SK-N-SH (cell line): ENCODE measurements at regions not wholly inside any gene's neighbourhood (a gene's known extent, or its start where the extent isn't known, plus 50 kb on each side); places are given as distances from the start of the nearest gene placed in this dataset.

ENCODE experiments used
- CTCF ChIA-PET: fragments of 300-600, 350-600 bp; formaldehyde crosslinking; extraction: SDS; loops from one replicate; lab custom pipeline; 2021; lab: Yijun Ruan, JAX
- POLR2A ChIA-PET: fragments of 350-600 bp; sonication (Branson Sonifier 250); formaldehyde crosslinking; extraction: SDS; loops from one replicate; lab custom pipeline; 2020; ENCODE audit warnings: antibody characterized with exemption, inconsistent platforms; lab: Yijun Ruan, JAX
- DNase-seq: peaks from one replicate; pipeline ENCODE4 v3.0.0; 2012
- H2AFZ ChIP-seq: fragments of 200-600 bp; sonication (generic); 2 replicates; pipeline ENCODE4 v1.8.1; 2016; ENCODE audit warnings: antibody characterized with exemption, mild to moderate bottlenecking, low read depth
- H3F3A ChIP-seq: fragments of 200-600 bp; sonication (generic); replicated peaks from 2 replicates; pipeline ENCODE3; 2016; ENCODE audit warnings: antibody characterized with exemption, mild to moderate bottlenecking; ENCODE audit not compliant: insufficient read depth
- H3K27ac ChIP-seq, 2 experiments: fragments of 200-500 bp in 1 of 2; fragments of 200-600 bp in 1 of 2; sonication (Bioruptor generic) in 1 of 2; sonication (generic), shearing (Covaris generic) in 1 of 2; 2 replicates each; pipeline versions ENCODE4 v1.5.1 to v1.6.1; 2014 to 2016; ENCODE audit warnings: low read depth in 2 of 2, inconsistent platforms in 1 of 2, low read length in 1 of 2, mild to moderate bottlenecking in 1 of 2, mixed read lengths in 1 of 2
- H3K27me3 ChIP-seq: fragments of 200-600 bp; sonication (generic), shearing (Covaris generic); 2 replicates; pipeline ENCODE4 v1.6.1; 2016; ENCODE audit warnings: mixed run types; ENCODE audit not compliant: insufficient read depth
- H3K36me3 ChIP-seq, 2 experiments: fragments of 200-500 bp in 1 of 2; fragments of 200-600 bp in 1 of 2; sonication (Bioruptor generic) in 1 of 2; sonication (generic) in 1 of 2; replicated peaks in 1 of 2; 2 replicates each; pipeline versions ENCODE3 to v1.5.1; 2014 to 2016; ENCODE audit warnings: low read length in 1 of 2, mild to moderate bottlenecking in 1 of 2; ENCODE audit not compliant: insufficient read depth in 2 of 2, control insufficient read depth in 1 of 2
- H3K4me1 ChIP-seq, 2 experiments: fragments of 200-500 bp in 1 of 2; fragments of 200-600 bp in 1 of 2; sonication (Bioruptor generic) in 1 of 2; sonication (generic), shearing (Covaris generic) in 1 of 2; 2 replicates each; pipeline versions ENCODE4 v1.5.1 to v1.6.1; 2014 to 2016; ENCODE audit warnings: low read depth in 1 of 2, low read length in 1 of 2, mixed run types in 1 of 2; ENCODE audit not compliant: insufficient read depth in 2 of 2, control insufficient read depth in 1 of 2
- H3K4me2 ChIP-seq: fragments of 200-600 bp; sonication (generic), shearing (Covaris generic); 2 replicates; pipeline ENCODE4 v1.6.1; 2017; ENCODE audit warnings: mixed run types
- H3K4me3 ChIP-seq, 2 experiments: fragments of 200-500 bp in 1 of 2; fragments of 200-600 bp in 1 of 2; sonication (Bioruptor generic) in 1 of 2; sonication (generic), shearing (Covaris generic) in 1 of 2; 2 replicates each; pipeline versions ENCODE4 v1.5.1 to v1.8.1; 2014 to 2016; ENCODE audit warnings: low read depth in 2 of 2, inconsistent platforms in 1 of 2, low read length in 1 of 2, mild to moderate bottlenecking in 1 of 2, mixed read lengths in 1 of 2, moderate library complexity in 1 of 2
- H3K79me2 ChIP-seq: fragments of 200-600 bp; sonication (generic); 2 replicates; pipeline ENCODE4 v1.8.1; 2017; ENCODE audit warnings: mild to moderate bottlenecking; ENCODE audit not compliant: insufficient read depth
- H3K9ac ChIP-seq: fragments of 200-600 bp; sonication (generic); 2 replicates; pipeline ENCODE4 v1.6.1; 2017; ENCODE audit warnings: mixed run types
- H3K9me2 ChIP-seq: fragments of 200-600 bp; sonication (generic); 2 replicates; pipeline ENCODE4 v1.6.1; 2017; ENCODE audit warnings: mixed run types
- H3K9me3 ChIP-seq: fragments of 200-600 bp; sonication (generic); 2 replicates; pipeline ENCODE4 v1.6.1; 2017; ENCODE audit warnings: mixed run types, mild to moderate bottlenecking, moderate library complexity
- H4K20me1 ChIP-seq: fragments of 200-600 bp; sonication (generic); 2 replicates; pipeline ENCODE4 v1.6.1; 2017; ENCODE audit warnings: mild to moderate bottlenecking, mixed run types; ENCODE audit not compliant: insufficient read depth
- CHD2 ChIP-seq: fragments of 150-350 bp; IDR thresholded peaks from 2 replicates; pipeline ENCODE4 v1.6.1; 2018; ENCODE audit warnings: low read length; ENCODE audit not compliant: partially characterized antibody
- CTCF ChIP-seq: fragments of 200-600 bp; sonication (generic); IDR thresholded peaks from 2 replicates; pipeline ENCODE4 v1.6.1; 2017; ENCODE audit warnings: antibody characterized with exemption, mild to moderate bottlenecking, moderate library complexity
- FOSL2 ChIP-seq: IDR thresholded peaks from 2 replicates; pipeline ENCODE4 v1.4.0; 2012; ENCODE audit warnings: low read depth, mild to moderate bottlenecking, moderate library complexity, borderline replicate concordance
- GABPA ChIP-seq: IDR thresholded peaks from 2 replicates; pipeline ENCODE4 v1.4.0; 2012; ENCODE audit warnings: low read depth, mild to moderate bottlenecking
- GATA2 ChIP-seq: sonication (generic); formaldehyde crosslinking; IDR thresholded peaks from 2 replicates; pipeline ENCODE4 v1.5.0; 2020; ENCODE audit warnings: mild to moderate bottlenecking, missing genetic modification reagents
- MAX ChIP-seq: IDR thresholded peaks from 2 replicates; pipeline ENCODE4 v1.4.0; 2012; ENCODE audit warnings: low read depth
- MXI1 ChIP-seq: IDR thresholded peaks from 2 replicates; pipeline ENCODE4 v1.6.1; 2012; ENCODE audit warnings: mild to moderate bottlenecking, low read depth, low read length, improper control_type of control experiment
- PBX3 ChIP-seq: IDR thresholded peaks from 2 replicates; pipeline ENCODE4; 2012
- POLR2AphosphoS5 ChIP-seq: IDR thresholded peaks from 2 replicates; pipeline ENCODE4 v1.6.1; 2012; ENCODE audit warnings: low read depth, low read length
- YY1 ChIP-seq: IDR thresholded peaks from 2 replicates; pipeline ENCODE4 v1.4.0; 2012; ENCODE audit warnings: low read depth, mild to moderate bottlenecking
- WGBS: methylation state at CpG from one replicate; pipeline ENCODE4 v1.1.6; 2017; ENCODE audit warnings: low lambda C conversion rate; 5-methylcytosine and 5-hydroxymethylcytosine counted together
- TF ChIP-seq, protein P1 (sequence below): IDR thresholded peaks from 2 replicates; pipeline ENCODE4 v1.4.0; 2012; ENCODE audit warnings: low read depth, borderline replicate concordance
- TF ChIP-seq, protein P2 (sequence below): IDR thresholded peaks from 2 replicates; pipeline ENCODE4 v1.4.0; 2012; ENCODE audit warnings: low read depth, borderline replicate concordance

GRCh38 chr4:181991369-181992108 is 251.7 kb upstream of the TENM3 start (continued):
- TF ChIP-seq, protein P1, sequence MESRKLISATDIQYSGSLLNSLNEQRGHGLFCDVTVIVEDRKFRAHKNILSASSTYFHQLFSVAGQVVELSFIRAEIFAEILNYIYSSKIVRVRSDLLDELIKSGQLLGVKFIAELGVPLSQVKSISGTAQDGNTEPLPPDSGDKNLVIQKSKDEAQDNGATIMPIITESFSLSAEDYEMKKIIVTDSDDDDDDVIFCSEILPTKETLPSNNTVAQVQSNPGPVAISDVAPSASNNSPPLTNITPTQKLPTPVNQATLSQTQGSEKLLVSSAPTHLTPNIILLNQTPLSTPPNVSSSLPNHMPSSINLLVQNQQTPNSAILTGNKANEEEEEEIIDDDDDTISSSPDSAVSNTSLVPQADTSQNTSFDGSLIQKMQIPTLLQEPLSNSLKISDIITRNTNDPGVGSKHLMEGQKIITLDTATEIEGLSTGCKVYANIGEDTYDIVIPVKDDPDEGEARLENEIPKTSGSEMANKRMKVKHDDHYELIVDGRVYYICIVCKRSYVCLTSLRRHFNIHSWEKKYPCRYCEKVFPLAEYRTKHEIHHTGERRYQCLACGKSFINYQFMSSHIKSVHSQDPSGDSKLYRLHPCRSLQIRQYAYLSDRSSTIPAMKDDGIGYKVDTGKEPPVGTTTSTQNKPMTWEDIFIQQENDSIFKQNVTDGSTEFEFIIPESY: no peak
- TF ChIP-seq FOSL2: no peak
- no peak for TF ChIP-seq CHD2
- no peak for TF ChIP-seq PBX3
- no peak for TF ChIP-seq MAX
- TF ChIP-seq GATA2 (CRISPR knock-in tag): no peak
- no peak for TF ChIP-seq MXI1
- TF ChIP-seq GABPA: no peak
- no peak for TF ChIP-seq POLR2AphosphoS5
- TF ChIP-seq, protein P2, sequence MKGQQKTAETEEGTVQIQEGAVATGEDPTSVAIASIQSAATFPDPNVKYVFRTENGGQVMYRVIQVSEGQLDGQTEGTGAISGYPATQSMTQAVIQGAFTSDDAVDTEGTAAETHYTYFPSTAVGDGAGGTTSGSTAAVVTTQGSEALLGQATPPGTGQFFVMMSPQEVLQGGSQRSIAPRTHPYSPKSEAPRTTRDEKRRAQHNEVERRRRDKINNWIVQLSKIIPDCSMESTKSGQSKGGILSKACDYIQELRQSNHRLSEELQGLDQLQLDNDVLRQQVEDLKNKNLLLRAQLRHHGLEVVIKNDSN: no peak

- no peak overlapping the region for H3K27ac ChIP-seq
- 66% methylated on average over 5 of the region's 5 CpGs for WGBS
- no peak overlapping the region for H3K9ac ChIP-seq
- no peak overlapping the region for H2AFZ ChIP-seq
- ChIA-PET POLR2A (no interaction called here), CTCF (interaction anchor here (0.5 kb wide), 1 partner anchor 1266 kb away, joined by 3 read pairs; no protein-coding TSS in a partner anchor)
- H3F3A ChIP-seq: no peaks in the 10 kb centered on the region
- DNase-seq: no peak
- no peaks in the 10 kb centered on the region for H4K20me1 ChIP-seq
- no peak overlapping the region for H3K4me2 ChIP-seq
- no peaks in the 10 kb centered on the region for H3K79me2 ChIP-seq
- no peaks in the 10 kb centered on the region for H3K27me3 ChIP-seq
- no peaks in the 10 kb centered on the region for H3K9me2 ChIP-seq
- H3K9me3 ChIP-seq: no peaks in the 10 kb centered on the region
- TF ChIP-seq YY1: no peak
- TF ChIP-seq CTCF: peak; percentile 30; the same call in 1 of the 2 replicates
- TF ChIP-seq, all 33 proteins: peak for 1
- H3K4me1 ChIP-seq: no peaks in the 10 kb centered on the region
- no peak overlapping the region for H3K4me3 ChIP-seq
- H3K36me3 ChIP-seq: no peaks in the 10 kb centered on the region
Measured at GRCh38 chr4:181998398-181999295, 244.6 kb upstream of the TENM3 start.
